ENCODE measurements at regions not wholly inside any gene's neighbourhood (a gene's known extent, or its start where the extent isn't known, plus 50 kb on each side); places are given as distances from the start of the nearest gene placed in this dataset.

GRCh38 chr2:16119741-16120140 is 179.4 kb downstream of the MYCN start:
- no peak overlapping the region for H2AK9ac ChIP-seq (replicated peaks; ENCODE audit: low read depth, low read length, poor library complexity)

More at GRCh38 chr2:16119741-16120140, 179.4 kb downstream of the MYCN start:
- H2BK5ac ChIP-seq (ENCODE audit: low read depth, low read length, poor library complexity, severe bottlenecking): no peak overlapping the region
- H2AK5ac ChIP-seq (ENCODE audit: low read depth, low read length): no peak overlapping the region
- H3K9me1 ChIP-seq (ENCODE audit: insufficient read depth, low read length): no peaks in the 10 kb centered on the region
- no peaks in the 10 kb centered on the region for H4K20me1 ChIP-seq (ENCODE audit: insufficient read depth, low read length)
- H3K36me3 ChIP-seq (ENCODE audit: control insufficient read depth, insufficient read depth, low read length): no peaks in the 10 kb centered on the region
- H3K14ac ChIP-seq (replicated peaks; ENCODE audit: low read depth, low read length): no peak overlapping the region
- no peak overlapping the region for H3K18ac ChIP-seq (ENCODE audit: low read depth, low read length)
- no peaks in the 10 kb centered on the region for H3K79me1 ChIP-seq (ENCODE audit: low read depth in 1 of 2, low read length in 2 of 2)
- H4K5ac ChIP-seq (ENCODE audit: low read depth, low read length): no peak overlapping the region
- no peaks in the 10 kb centered on the region for H3K4me1 ChIP-seq (ENCODE audit: control insufficient read depth, insufficient read depth, low read length)
- no peak overlapping the region for H3K4me3 ChIP-seq (ENCODE audit: insufficient read depth, low read depth, low read length)
- H2BK20ac ChIP-seq (ENCODE audit: low read depth, low read length): no peak overlapping the region
- no peak overlapping the region for H3K4ac ChIP-seq (ENCODE audit: low read depth, low read length)
- H2AFZ ChIP-seq (replicated peaks; ENCODE audit: low read length, poor library complexity): no peak overlapping the region
- H3K27me3 ChIP-seq (ENCODE audit: control insufficient read depth, insufficient read depth, low read length): no peaks in the 10 kb centered on the region
- CTCF ChIA-PET: no interaction called here
- intact Hi-C loops (cut with micrococcal nuclease) (no loop called here), in situ Hi-C loops (cut with MboI; ENCODE audit: low sequenced_read_pairs) (no loop called here), dilution Hi-C loops (cut with HindIII; ENCODE audit: low sequenced_read_pairs, unreplicated experiment) (no loop called here)
- no peak overlapping the region for H3K9ac ChIP-seq (ENCODE audit: low read depth, low read length)
- no peak overlapping the region for H4K8ac ChIP-seq (ENCODE audit: low read depth in 2 of 2, low read length in 2 of 2)
- peaks cover 20% of the 10 kb centered on the region for H3K9me3 ChIP-seq (ENCODE audit: control insufficient read depth, insufficient read depth, low read length)
- BruUV-seq (replicated peaks): no TSS peak
- no peak overlapping the region for H3K27ac ChIP-seq (ENCODE audit: insufficient read depth, low read length)
- H3K56ac ChIP-seq (ENCODE audit: extremely low read depth, insufficient read depth, low read length): no peak overlapping the region
- no peak overlapping the region for H2BK120ac ChIP-seq (ENCODE audit: low read depth, low read length)
- no peak for TF ChIP-seq ELK1 (IDR thresholded peaks at IDR 0.05; ENCODE audit: borderline replicate concordance, low read depth, low read length)
- DNase-seq: no peak
- no peak overlapping the region for H4K91ac ChIP-seq (ENCODE audit: insufficient read depth, low read depth, low read length)
- H3K4me2 ChIP-seq (ENCODE audit: low read depth, low read length): no peak overlapping the region
- H3K23ac ChIP-seq (ENCODE audit: low read depth, low read length): no peak overlapping the region
- ATAC-seq (ENCODE audit: low read depth): no peak
- no CpG with 5 or more reads among the region's 3 CpGs for WGBS, 2 experiments (ENCODE audit: extremely low coverage in 2 of 2, insufficient read length in 1 of 2)
- H2BK15ac ChIP-seq (ENCODE audit: low read depth, low read length): no peak overlapping the region
- POLR2A ChIA-PET (ENCODE audit: unreplicated experiment): no interaction called here

All from IMR-90 (cell line).